BE2C (cell line): ENCODE measurements at regions not wholly inside any gene's neighbourhood (a gene's known extent, or its start where the extent isn't known, plus 50 kb on each side); places are given as distances from the start of the nearest gene placed in this dataset.
"Not testable (repeated sequence)": the region's sequence is repeated elsewhere in the genome, so short reads cannot be mapped to it uniquely, and the experiment has no call there.

Experiments
- DNase-seq: peaks from one replicate; pipeline ENCODE4 v3.0.0-alpha.2; 2020
- H3K27me3 ChIP-seq: fragments of 250-450 bp; sonication (Bioruptor Pico); 2 replicates; pipeline ENCODE4 v1.5.1; 2020; ENCODE audit warnings: mild to moderate bottlenecking
- H3K36me3 ChIP-seq: fragments of 250-450 bp; sonication (Bioruptor Pico); 2 replicates; pipeline ENCODE4 v1.5.1; 2020; ENCODE audit warnings: mild to moderate bottlenecking
- H3K4me1 ChIP-seq: fragments of 250-450 bp; sonication (Bioruptor Pico); 2 replicates; pipeline ENCODE4 v1.5.1; 2020
- H3K4me3 ChIP-seq: 2 replicates; pipeline ENCODE4 v1.5.1; 2011; ENCODE audit warnings: low read depth, low read length
- H3K9me3 ChIP-seq: fragments of 250-450 bp; sonication (Bioruptor Pico); 2 replicates; pipeline ENCODE4 v1.5.1; 2020
- TF ChIP-seq, protein P1 (sequence below): IDR thresholded peaks from 2 replicates; pipeline ENCODE4 v1.5.1; 2012; ENCODE audit warnings: mild to moderate bottlenecking, low read depth, low read length

DNA sequence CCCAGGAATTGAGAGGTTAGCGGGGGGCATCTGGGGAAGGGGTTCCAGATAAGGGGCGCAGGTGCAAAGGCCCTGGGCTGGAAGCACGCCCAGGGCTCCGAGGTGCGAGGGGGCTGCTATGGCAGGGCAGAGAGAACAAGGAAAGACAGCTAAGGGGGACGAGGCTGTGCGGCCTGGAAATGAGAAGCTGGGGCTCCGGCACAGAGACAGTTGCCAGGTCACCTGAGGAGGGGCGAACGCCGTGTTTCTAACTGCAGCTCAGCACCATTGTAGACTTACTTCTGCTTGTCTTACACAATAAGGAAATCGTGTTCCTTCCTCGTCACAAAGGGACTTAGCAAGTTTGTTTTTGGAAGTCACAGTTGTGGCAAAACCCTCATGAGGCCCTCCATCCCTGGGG is 68.9 kb upstream of the TBXT start:
- no peak overlapping the region for H3K4me3 ChIP-seq
- no peaks in the 10 kb centered on the region for H3K36me3 ChIP-seq
- H3K9me3 ChIP-seq = no peaks in the 10 kb centered on the region
- TF ChIP-seq, protein P1, sequence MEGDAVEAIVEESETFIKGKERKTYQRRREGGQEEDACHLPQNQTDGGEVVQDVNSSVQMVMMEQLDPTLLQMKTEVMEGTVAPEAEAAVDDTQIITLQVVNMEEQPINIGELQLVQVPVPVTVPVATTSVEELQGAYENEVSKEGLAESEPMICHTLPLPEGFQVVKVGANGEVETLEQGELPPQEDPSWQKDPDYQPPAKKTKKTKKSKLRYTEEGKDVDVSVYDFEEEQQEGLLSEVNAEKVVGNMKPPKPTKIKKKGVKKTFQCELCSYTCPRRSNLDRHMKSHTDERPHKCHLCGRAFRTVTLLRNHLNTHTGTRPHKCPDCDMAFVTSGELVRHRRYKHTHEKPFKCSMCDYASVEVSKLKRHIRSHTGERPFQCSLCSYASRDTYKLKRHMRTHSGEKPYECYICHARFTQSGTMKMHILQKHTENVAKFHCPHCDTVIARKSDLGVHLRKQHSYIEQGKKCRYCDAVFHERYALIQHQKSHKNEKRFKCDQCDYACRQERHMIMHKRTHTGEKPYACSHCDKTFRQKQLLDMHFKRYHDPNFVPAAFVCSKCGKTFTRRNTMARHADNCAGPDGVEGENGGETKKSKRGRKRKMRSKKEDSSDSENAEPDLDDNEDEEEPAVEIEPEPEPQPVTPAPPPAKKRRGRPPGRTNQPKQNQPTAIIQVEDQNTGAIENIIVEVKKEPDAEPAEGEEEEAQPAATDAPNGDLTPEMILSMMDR = no peak
- H3K4me1 ChIP-seq = no peaks in the 10 kb centered on the region
- no peak for DNase-seq
- peaks cover 7% of the 10 kb centered on the region for H3K27me3 ChIP-seq

DNA sequence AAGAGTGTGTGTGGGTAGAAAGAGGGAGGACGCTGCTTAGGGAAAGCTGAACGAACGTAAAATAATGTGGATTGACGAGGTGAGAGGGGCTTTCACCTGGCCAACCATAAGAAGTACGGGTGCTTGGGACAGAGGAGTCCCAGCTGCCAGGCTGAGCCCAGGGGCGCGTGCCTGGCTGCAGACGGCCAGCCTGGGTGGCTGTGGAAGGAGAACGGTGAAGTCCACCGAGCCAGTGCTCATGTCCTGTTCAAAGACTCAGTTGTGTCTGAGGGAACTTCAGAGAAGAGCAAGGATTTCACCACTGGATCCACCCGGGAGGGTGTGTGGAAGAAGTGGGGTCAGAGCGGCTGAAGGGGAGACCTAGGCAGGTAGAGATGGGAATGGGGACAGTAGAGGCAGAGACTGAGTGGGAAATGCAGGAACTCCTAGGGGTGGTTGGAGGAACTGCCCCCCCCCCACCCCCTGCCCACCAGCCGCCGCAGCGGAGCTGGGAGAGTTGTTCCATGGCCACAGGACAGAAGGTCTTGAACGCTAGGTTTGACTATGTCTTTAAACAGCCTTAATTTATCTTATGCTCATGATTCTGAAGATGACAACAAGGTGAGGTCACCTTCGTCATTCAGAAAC is 68.1 kb upstream of the TBXT start:
- DNase-seq = no peak
- H3K36me3 ChIP-seq = no peaks in the 10 kb centered on the region
- no peak overlapping the region for H3K4me3 ChIP-seq
- no peaks in the 10 kb centered on the region for H3K9me3 ChIP-seq
- peaks cover 7% of the 10 kb centered on the region for H3K27me3 ChIP-seq
- H3K4me1 ChIP-seq = no peaks in the 10 kb centered on the region
- TF ChIP-seq, protein P1 = no peak

- not testable (repeated sequence) for H3K9me3 ChIP-seq, H3K4me3 ChIP-seq, H3K4me1 ChIP-seq, DNase-seq, H3K27me3 ChIP-seq, H3K36me3 ChIP-seq
These were observed 63.5 kb upstream of the TBXT start for GRCh38 chr6:166231181-166231580.

DNA sequence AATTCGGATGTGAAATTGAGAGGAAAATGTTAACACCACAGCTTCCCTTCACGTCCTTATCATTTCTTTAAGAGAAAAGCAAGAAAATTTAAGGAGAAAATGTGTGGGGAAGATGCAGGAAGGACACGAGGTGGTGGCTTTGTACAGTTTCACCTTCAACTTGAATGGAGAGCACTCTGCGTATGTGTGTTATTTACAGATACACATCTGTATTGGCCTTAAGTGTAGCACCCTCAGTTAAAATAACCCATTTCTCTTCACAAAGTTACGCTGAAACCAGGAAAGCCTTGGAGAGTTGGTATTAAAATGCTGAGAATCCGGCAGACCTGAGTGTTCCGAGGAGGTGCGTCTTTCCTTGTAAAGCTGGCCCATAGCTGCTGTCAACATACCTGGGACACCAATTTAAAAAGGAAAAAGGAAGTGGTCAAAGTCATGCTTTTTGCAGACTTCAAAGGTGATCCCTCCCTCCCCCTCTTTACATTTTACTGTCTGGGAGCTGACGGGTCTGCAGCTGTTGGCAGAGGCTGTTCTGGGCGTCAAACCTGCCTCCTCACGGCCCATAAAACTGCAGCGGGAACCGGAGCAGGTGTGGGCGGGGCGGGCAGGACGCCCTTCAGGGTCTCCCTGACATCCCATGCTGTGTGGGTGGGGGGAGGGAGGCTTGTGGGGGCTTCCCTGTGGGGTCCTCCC is 61.3 kb upstream of the TBXT start:
- Histone ChIP-seq H3K36me3 (no peaks in the 10 kb centered on the region), H3K9me3 (no peaks in the 10 kb centered on the region), H3K4me3 (no peak overlapping the region), H3K27me3 (no peaks in the 10 kb centered on the region; the same call in 1 of the 2 replicates), H3K4me1 (no peaks in the 10 kb centered on the region)
- no peak for DNase-seq
- TF ChIP-seq, protein P1 = no peak

- no peaks in the 10 kb centered on the region for H3K4me1 ChIP-seq
- TF ChIP-seq, protein P1 = no peak
- no peak overlapping the region for H3K4me3 ChIP-seq
- H3K36me3 ChIP-seq = no peaks in the 10 kb centered on the region
- H3K9me3 ChIP-seq = no peaks in the 10 kb centered on the region
- H3K27me3 ChIP-seq = no peaks in the 10 kb centered on the region; the same call in 1 of the 2 replicates
- no peak for DNase-seq
These were observed 60.8 kb upstream of the TBXT start for GRCh38 chr6:166228425-166228824.

DNA sequence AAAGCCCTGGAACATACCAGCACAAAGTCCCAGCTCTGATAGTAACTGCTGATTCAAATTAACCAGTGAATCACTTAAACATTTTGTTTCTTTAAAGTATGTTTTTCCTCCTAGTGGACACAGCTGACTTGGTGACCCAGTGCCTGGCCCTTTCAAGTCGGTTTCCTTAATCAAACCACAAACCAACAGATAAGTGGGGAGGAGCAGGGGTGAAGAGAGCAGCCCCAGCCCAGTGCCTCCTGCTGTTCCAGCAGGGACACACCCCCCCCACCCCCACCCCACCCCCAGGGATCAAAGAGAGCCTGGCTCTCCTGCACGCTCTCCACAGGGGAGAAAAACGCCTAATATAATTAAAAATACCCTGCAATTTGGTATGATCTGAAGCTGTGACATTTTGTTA is 55.4 kb upstream of the TBXT start:
- Histone ChIP-seq H3K9me3 (no peaks in the 10 kb centered on the region), H3K4me3 (no peak overlapping the region), H3K4me1 (no peaks in the 10 kb centered on the region), H3K27me3 (no peaks in the 10 kb centered on the region; the same call in 1 of the 2 replicates), H3K36me3 (no peaks in the 10 kb centered on the region)
- DNase-seq = no peak
- TF ChIP-seq, protein P1 = no peak
